A673 (cell line): ENCODE measurements at regions not wholly inside any gene's neighbourhood (a gene's known extent, or its start where the extent isn't known, plus 50 kb on each side); places are given as distances from the start of the nearest gene placed in this dataset.

Source experiments
- BruUV-seq: library from RNA; stranded (reverse); fragments of 400-500 nt; replicated peaks from 2 replicates; lab custom pipeline; 2021; lab: Mats Ljungman, UMichigan
- CTCF ChIA-PET: fragments of 300-600 bp; sonication (Branson Sonifier 250); formaldehyde crosslinking; loops from one replicate; lab custom pipeline; 2022; ENCODE audit warnings: antibody characterized with exemption; lab: Charles Lee
- POLR2A ChIA-PET: fragments of 300-600 bp; sonication (Branson Sonifier 250); formaldehyde crosslinking; loops from one replicate; lab custom pipeline; 2022; ENCODE audit warnings: antibody characterized with exemption; ENCODE audit not compliant: low non-redundant PET; lab: Charles Lee
- DNase-seq: peaks from one replicate; pipeline ENCODE4 v3.0.0-alpha.2; 2015; ENCODE audit warnings: low spot score
- H3K27ac ChIP-seq: fragments of 200-600 bp; sonication (generic); 2 replicates; pipeline ENCODE4 v1.5.1; 2016; ENCODE audit warnings: mixed run types, low read depth, mild to moderate bottlenecking, mixed read lengths, antibody characterized with exemption, low read length; ENCODE audit not compliant: poor library complexity, severe bottlenecking
- H3K27me3 ChIP-seq: fragments of 200-600 bp; sonication (generic); replicated peaks from 2 replicates; pipeline ENCODE4 v1.6.1; 2017; ENCODE audit warnings: mixed run types, low read depth, mild to moderate bottlenecking, mixed read lengths, antibody characterized with exemption, low read length; ENCODE audit not compliant: insufficient read depth, poor library complexity
- H3K36me3 ChIP-seq: fragments of 200-600 bp; sonication (generic); 2 replicates; pipeline ENCODE4 v1.6.1; 2016; ENCODE audit warnings: mixed run types, mild to moderate bottlenecking, mixed read lengths, antibody characterized with exemption, low read length; ENCODE audit not compliant: insufficient read depth, poor library complexity, severe bottlenecking
- H3K4me1 ChIP-seq: fragments of 200-600 bp; sonication (generic); 2 replicates; pipeline ENCODE4 v1.6.1; 2017; ENCODE audit warnings: mixed run types, mild to moderate bottlenecking, mixed read lengths, antibody characterized with exemption, low read length; ENCODE audit not compliant: insufficient read depth, poor library complexity, severe bottlenecking
- H3K4me3 ChIP-seq: fragments of 200-600 bp; sonication (generic); 2 replicates; pipeline ENCODE4 v1.5.1; 2016; ENCODE audit warnings: low read depth, mixed run types, mild to moderate bottlenecking, mixed read lengths, low read length; ENCODE audit not compliant: poor library complexity, severe bottlenecking
- H3K9me3 ChIP-seq: fragments of 200-600 bp; sonication (generic); 2 replicates; pipeline ENCODE4 v1.6.1; 2016; ENCODE audit warnings: mixed run types, low read depth, mild to moderate bottlenecking, mixed read lengths, antibody characterized with exemption, low read length; ENCODE audit not compliant: poor library complexity, severe bottlenecking
- EZH2 ChIP-seq: fragments of 200-600 bp; sonication (generic); IDR thresholded peaks from 2 replicates; pipeline ENCODE4 v1.6.1; 2017; ENCODE audit warnings: borderline replicate concordance, low read depth, mild to moderate bottlenecking, mixed read lengths, antibody characterized with exemption, low read length; ENCODE audit not compliant: poor library complexity, severe bottlenecking
- intact Hi-C: fragments of 100-400 bp; cut with micrococcal nuclease; formaldehyde crosslinking; loops from one replicate; pipeline ENCODE4 v1.10.0; 2022; ENCODE audit not compliant: unreplicated experiment
- TF ChIP-seq, protein P1 (sequence below): fragments of 300-800, 200-600 bp; sonication (generic); conservative IDR thresholded peaks from 2 replicates; pipeline ENCODE4 v1.5.1; 2017; ENCODE audit warnings: low read depth, mild to moderate bottlenecking, antibody characterized with exemption, low read length, moderate library complexity, mixed read lengths

DNA sequence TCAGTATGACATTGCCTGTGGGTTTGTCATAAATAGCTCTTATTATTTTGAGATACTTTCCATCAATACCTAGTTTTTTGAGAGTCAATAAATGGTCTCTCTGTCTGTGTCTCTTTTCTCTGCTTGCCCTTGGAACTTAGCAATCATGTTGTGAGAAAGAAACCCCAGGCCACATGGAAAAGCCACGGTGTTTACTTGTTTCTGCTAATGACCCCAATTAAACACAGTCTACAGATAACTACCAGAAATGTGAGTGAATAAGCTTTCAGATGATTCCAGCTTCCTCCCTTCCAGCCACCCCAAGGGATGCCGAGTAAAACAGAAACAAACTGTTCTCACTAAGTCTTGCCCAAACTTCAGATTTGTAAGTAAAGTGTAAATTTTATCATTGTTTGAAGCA lies 584.9 kb downstream of the MAT2B start:
- H3K36me3 ChIP-seq = no peaks in the 10 kb centered on the region
- no TSS peak for BruUV-seq
- intact Hi-C loops = no loop called here
- ChIA-PET POLR2A (no interaction called here), CTCF (no interaction called here)
- no peaks in the 10 kb centered on the region for H3K9me3 ChIP-seq
- no peak overlapping the region for H3K4me3 ChIP-seq
- no peaks in the 10 kb centered on the region for H3K27me3 ChIP-seq
- H3K4me1 ChIP-seq = no peaks in the 10 kb centered on the region
- no peak for DNase-seq
- H3K27ac ChIP-seq = no peak overlapping the region
- TF ChIP-seq, protein P1, sequence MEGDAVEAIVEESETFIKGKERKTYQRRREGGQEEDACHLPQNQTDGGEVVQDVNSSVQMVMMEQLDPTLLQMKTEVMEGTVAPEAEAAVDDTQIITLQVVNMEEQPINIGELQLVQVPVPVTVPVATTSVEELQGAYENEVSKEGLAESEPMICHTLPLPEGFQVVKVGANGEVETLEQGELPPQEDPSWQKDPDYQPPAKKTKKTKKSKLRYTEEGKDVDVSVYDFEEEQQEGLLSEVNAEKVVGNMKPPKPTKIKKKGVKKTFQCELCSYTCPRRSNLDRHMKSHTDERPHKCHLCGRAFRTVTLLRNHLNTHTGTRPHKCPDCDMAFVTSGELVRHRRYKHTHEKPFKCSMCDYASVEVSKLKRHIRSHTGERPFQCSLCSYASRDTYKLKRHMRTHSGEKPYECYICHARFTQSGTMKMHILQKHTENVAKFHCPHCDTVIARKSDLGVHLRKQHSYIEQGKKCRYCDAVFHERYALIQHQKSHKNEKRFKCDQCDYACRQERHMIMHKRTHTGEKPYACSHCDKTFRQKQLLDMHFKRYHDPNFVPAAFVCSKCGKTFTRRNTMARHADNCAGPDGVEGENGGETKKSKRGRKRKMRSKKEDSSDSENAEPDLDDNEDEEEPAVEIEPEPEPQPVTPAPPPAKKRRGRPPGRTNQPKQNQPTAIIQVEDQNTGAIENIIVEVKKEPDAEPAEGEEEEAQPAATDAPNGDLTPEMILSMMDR = no peak
- no peak for TF ChIP-seq EZH2

- Histone ChIP-seq H3K9me3 (no peaks in the 10 kb centered on the region), H3K4me1 (no peaks in the 10 kb centered on the region), H3K4me3 (no peak overlapping the region), H3K27ac (no peak overlapping the region), H3K36me3 (no peaks in the 10 kb centered on the region), H3K27me3 (no peaks in the 10 kb centered on the region)
- no peak for TF ChIP-seq EZH2
- TF ChIP-seq, protein P1 = no peak
- DNase-seq = no peak
- intact Hi-C loops = no loop called here
- BruUV-seq = no TSS peak
- ChIA-PET POLR2A (no interaction called here), CTCF (no interaction called here)
Observed at GRCh38 chr5:164091836-164092235, 586.4 kb downstream of the MAT2B start.

DNA sequence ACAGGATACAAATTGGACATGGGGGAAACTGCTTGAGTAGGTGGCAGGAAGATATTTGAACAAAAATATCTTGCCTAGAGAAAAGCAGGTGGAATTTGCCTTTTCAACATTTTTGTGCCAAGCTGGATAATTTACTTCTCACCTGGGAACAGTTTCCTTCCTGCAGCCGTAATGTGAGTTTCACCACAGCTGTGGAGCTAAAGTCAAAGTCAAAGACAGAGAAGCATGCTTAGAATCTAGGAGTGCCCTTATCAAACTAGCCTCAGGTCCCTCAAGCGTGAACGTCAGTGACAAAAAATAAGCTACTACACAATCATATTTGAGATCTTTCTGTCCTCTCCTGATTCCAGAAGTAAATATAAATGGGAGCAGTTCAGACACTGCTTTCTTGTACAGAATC lies 588.9 kb downstream of the MAT2B start:
- POLR2A ChIA-PET = no interaction called here
- CTCF ChIA-PET = no interaction called here
- no TSS peak for BruUV-seq

More for the DNA sequence above, 588.9 kb downstream of the MAT2B start:
- DNase-seq = no peak
- intact Hi-C loops = no loop called here
- TF ChIP-seq, protein P1 = no peak
- TF ChIP-seq EZH2 = no peak
- H3K4me1 ChIP-seq = no peaks in the 10 kb centered on the region
- no peak overlapping the region for H3K4me3 ChIP-seq
- no peaks in the 10 kb centered on the region for H3K9me3 ChIP-seq
- no peaks in the 10 kb centered on the region for H3K36me3 ChIP-seq
- no peaks in the 10 kb centered on the region for H3K27me3 ChIP-seq
- no peak overlapping the region for H3K27ac ChIP-seq
